IMR-90 (cell line): ENCODE measurements at regions not wholly inside any gene's neighbourhood (a gene's known extent, or its start where the extent isn't known, plus 50 kb on each side); places are given as distances from the start of the nearest gene placed in this dataset.

Experiments
- ATAC-seq: fragments of 200-7000 bp; cut with Tn5 transposase; 2 replicates; pipeline ENCODE4 v1.9.1; 2020; ENCODE audit warnings: low read depth, mild to moderate bottlenecking, moderate library complexity
- BruUV-seq: library from RNA; stranded (reverse); fragments of 400-500 nt; replicated peaks from 2 replicates; lab custom pipeline; 2021; lab: Mats Ljungman, UMichigan
- CTCF ChIA-PET: fragments of 300-600 bp; formaldehyde crosslinking; extraction: SDS; loops from one replicate; lab custom pipeline; 2021; ENCODE audit warnings: antibody characterized with exemption; lab: Yijun Ruan, JAX
- POLR2A ChIA-PET: fragments of 300-600 bp; sonication (Branson Sonifier 250); formaldehyde crosslinking; loops from one replicate; lab custom pipeline; 2022; ENCODE audit warnings: antibody characterized with exemption; ENCODE audit not compliant: unreplicated experiment; lab: Charles Lee
- DNase-seq: peaks from one replicate; pipeline ENCODE4 v3.0.0; 2013
- H2AFZ ChIP-seq: replicated peaks from 2 replicates; pipeline ENCODE3; 2013; ENCODE audit warnings: low read length, mild to moderate bottlenecking; ENCODE audit not compliant: poor library complexity
- H2AK5ac ChIP-seq: 2 replicates; pipeline ENCODE4 v1.6.1; 2013; ENCODE audit warnings: low read depth, low read length, inconsistent platforms
- H2AK9ac ChIP-seq: replicated peaks from 2 replicates; pipeline ENCODE3; 2013; ENCODE audit warnings: mild to moderate bottlenecking, low read depth, low read length, moderate library complexity; ENCODE audit not compliant: poor library complexity
- H2BK120ac ChIP-seq: 2 replicates; pipeline ENCODE4 v1.6.1; 2013; ENCODE audit warnings: low read depth, low read length, inconsistent platforms
- H2BK15ac ChIP-seq: 3 replicates; pipeline ENCODE4 v1.6.1; 2013; ENCODE audit warnings: low read depth, low read length, inconsistent platforms
- H2BK20ac ChIP-seq: 2 replicates; pipeline ENCODE4 v1.6.1; 2013; ENCODE audit warnings: low read depth, mild to moderate bottlenecking, inconsistent platforms, low read length, moderate library complexity
- H2BK5ac ChIP-seq: 2 replicates; pipeline ENCODE4 v1.6.1; 2013; ENCODE audit warnings: mild to moderate bottlenecking, low read depth, low read length, inconsistent platforms; ENCODE audit not compliant: poor library complexity, severe bottlenecking
- H3K14ac ChIP-seq: replicated peaks from 2 replicates; pipeline ENCODE4 v1.6.1; 2013; ENCODE audit warnings: low read depth, low read length, inconsistent platforms
- H3K18ac ChIP-seq: 2 replicates; pipeline ENCODE4 v1.6.1; 2013; ENCODE audit warnings: low read depth, low read length, control low read depth
- H3K23ac ChIP-seq: 2 replicates; pipeline ENCODE4 v1.6.1; 2013; ENCODE audit warnings: low read depth, low read length, inconsistent platforms
- H3K27ac ChIP-seq: 2 replicates; pipeline ENCODE4 v1.5.1; 2013; ENCODE audit warnings: mild to moderate bottlenecking, control low read depth, low read length; ENCODE audit not compliant: insufficient read depth
- H3K27me3 ChIP-seq: 2 replicates; pipeline ENCODE4 v1.6.1; 2013; ENCODE audit warnings: low read length; ENCODE audit not compliant: control insufficient read depth, insufficient read depth
- H3K36me3 ChIP-seq: 2 replicates; pipeline ENCODE4 v1.6.1; 2013; ENCODE audit warnings: low read length, mixed read lengths; ENCODE audit not compliant: control insufficient read depth, insufficient read depth
- H3K4ac ChIP-seq: 2 replicates; pipeline ENCODE4 v1.6.1; 2013; ENCODE audit warnings: low read depth, low read length, inconsistent platforms
- H3K4me1 ChIP-seq: 2 replicates; pipeline ENCODE4 v1.6.1; 2013; ENCODE audit warnings: low read length, mixed read lengths; ENCODE audit not compliant: control insufficient read depth, insufficient read depth
- H3K4me2 ChIP-seq: 2 replicates; pipeline ENCODE4 v1.6.1; 2013; ENCODE audit warnings: low read depth, mild to moderate bottlenecking, control low read depth, low read length, moderate library complexity
- H3K4me3 ChIP-seq: 2 replicates; pipeline ENCODE4 v1.5.1; 2013; ENCODE audit warnings: low read depth, mild to moderate bottlenecking, control low read depth, low read length, moderate library complexity; ENCODE audit not compliant: insufficient read depth
- H3K56ac ChIP-seq: 2 replicates; pipeline ENCODE4 v1.6.1; 2013; ENCODE audit warnings: low read length, inconsistent platforms; ENCODE audit not compliant: insufficient read depth; ENCODE audit errors: extremely low read depth
- H3K79me1 ChIP-seq, 2 experiments: 2 replicates each; pipeline ENCODE4 v1.6.1; 2013; ENCODE audit warnings: low read length in 2 of 2, inconsistent platforms in 1 of 2, low read depth in 1 of 2
- H3K9ac ChIP-seq: 2 replicates; pipeline ENCODE4 v1.6.1; 2013; ENCODE audit warnings: low read depth, low read length, control low read depth
- H3K9me1 ChIP-seq: 2 replicates; pipeline ENCODE4 v1.6.1; 2013; ENCODE audit warnings: low read length, inconsistent platforms; ENCODE audit not compliant: insufficient read depth
- H3K9me3 ChIP-seq: 2 replicates; pipeline ENCODE4 v1.6.1; 2013; ENCODE audit warnings: low read length; ENCODE audit not compliant: control insufficient read depth, insufficient read depth
- H4K20me1 ChIP-seq: 2 replicates; pipeline ENCODE4 v1.6.1; 2013; ENCODE audit warnings: low read length, inconsistent platforms; ENCODE audit not compliant: insufficient read depth
- H4K5ac ChIP-seq: 2 replicates; pipeline ENCODE4 v1.6.1; 2013; ENCODE audit warnings: mild to moderate bottlenecking, low read depth, low read length, control low read depth
- H4K8ac ChIP-seq, 2 experiments: 2 replicates each; pipeline ENCODE4 v1.6.1; 2013; ENCODE audit warnings: low read depth in 2 of 2, low read length in 2 of 2, control low read depth in 1 of 2, inconsistent platforms in 1 of 2
- H4K91ac ChIP-seq: 2 replicates; pipeline ENCODE4 v1.6.1; 2013; ENCODE audit warnings: low read depth, low read length, inconsistent platforms; ENCODE audit not compliant: insufficient read depth
- CEBPB ChIP-seq: IDR thresholded peaks from 2 replicates; pipeline ENCODE4 v1.6.1; 2012; ENCODE audit warnings: low read depth, low read length, improper control_type of control experiment
- FOS ChIP-seq: fragments of 150-350 bp; IDR thresholded peaks from 2 replicates; pipeline ENCODE4 v1.6.1; 2016; ENCODE audit warnings: low read depth, low read length
- MXI1 ChIP-seq: IDR thresholded peaks from 2 replicates; pipeline ENCODE4 v1.6.1; 2012; ENCODE audit warnings: low read depth, mild to moderate bottlenecking, low read length, moderate library complexity, borderline replicate concordance
- RFX5 ChIP-seq: IDR thresholded peaks from 2 replicates; pipeline ENCODE4 v1.8.0; 2012; ENCODE audit warnings: low read depth, mild to moderate bottlenecking, low read length, moderate library complexity
- WGBS, 2 experiments: methylation state at CpG; one replicate each; pipeline versions ENCODE4 v1.1.5 to v1.1.7; 2013; ENCODE audit warnings: missing lambda C conversion rate in 2 of 2; ENCODE audit not compliant: insufficient read length in 1 of 2; ENCODE audit errors: extremely low coverage in 2 of 2; 5-methylcytosine and 5-hydroxymethylcytosine counted together
- dilution Hi-C: fragments of 300-500 bp; cut with HindIII; formaldehyde crosslinking; loops from one replicate; pipeline ENCODE4 v1.14.3; 2018; ENCODE audit warnings: low sequenced_read_pairs; ENCODE audit not compliant: unreplicated experiment
- in situ Hi-C: fragments of 300-500 bp; cut with MboI; formaldehyde crosslinking; loops from 3 replicates; pipeline ENCODE4 v1.14.3; 2019; ENCODE audit warnings: low sequenced_read_pairs, inconsistent platforms, mixed read lengths
- intact Hi-C: fragments of 100-400 bp; cut with micrococcal nuclease; formaldehyde crosslinking; loops from 2 replicates; pipeline ENCODE4 v1.10.0; 2022

- H3K27ac ChIP-seq = no peak overlapping the region
- no peak overlapping the region for H3K23ac ChIP-seq
- no peaks in the 10 kb centered on the region for H4K20me1 ChIP-seq
- no peak overlapping the region for H2BK120ac ChIP-seq
- ATAC-seq (no peak), DNase-seq (no peak)
- intact Hi-C loops = no loop called here
- no peaks in the 10 kb centered on the region for H3K9me1 ChIP-seq
- peaks cover 2% of the 10 kb centered on the region; the same call in 1 of the 2 replicates for H3K27me3 ChIP-seq
- no peak overlapping the region for H2AFZ ChIP-seq
- TF ChIP-seq CEBPB (no peak), FOS (no peak), MXI1 (no peak), RFX5 (no peak)
- H3K9me3 ChIP-seq = no peaks in the 10 kb centered on the region
- H3K36me3 ChIP-seq = no peaks in the 10 kb centered on the region
- no peak overlapping the region for H2BK20ac ChIP-seq
- 96% methylated on average over 4 of the region's 6 CpGs; no CpG with 5 or more reads in 1 of the 2 experiments for WGBS, 2 experiments
- no peak overlapping the region for H3K56ac ChIP-seq
- no peak overlapping the region for H3K9ac ChIP-seq
- H3K4me1 ChIP-seq = no peaks in the 10 kb centered on the region
- no peak overlapping the region for H4K8ac ChIP-seq
- no peak overlapping the region for H2BK15ac ChIP-seq
- H3K4ac ChIP-seq = no peak overlapping the region
- no peak overlapping the region for H4K91ac ChIP-seq
- no peak overlapping the region for H3K18ac ChIP-seq
- ChIA-PET POLR2A (no interaction called here), CTCF (no interaction called here)
- no peak overlapping the region for H3K14ac ChIP-seq
- no peak overlapping the region for H2AK5ac ChIP-seq
- no peak overlapping the region for H4K5ac ChIP-seq
- in situ Hi-C loops = no loop called here
- no TSS peak for BruUV-seq
- H2BK5ac ChIP-seq = no peak overlapping the region
- dilution Hi-C loops = no loop called here
- H3K4me3 ChIP-seq = no peak overlapping the region
- no peak overlapping the region for H3K4me2 ChIP-seq
- no peak overlapping the region for H2AK9ac ChIP-seq
- no peaks in the 10 kb centered on the region for H3K79me1 ChIP-seq
Observed at GRCh38 chr9:99750526-99750925, 71.2 kb upstream of the NR4A3 start.
